Ascending aorta (tissue), 2 donors: ENCODE measurements at regions not wholly inside any gene's neighbourhood (a gene's known extent, or its start where the extent isn't known, plus 50 kb on each side); places are given as distances from the start of the nearest gene placed in this dataset.
"Not testable (repeated sequence)": the region's sequence is repeated elsewhere in the genome, so short reads cannot be mapped to it uniquely, and the experiment has no call there.

Source experiments
- DNase-seq, 2 donors: peaks; one replicate each; pipeline ENCODE4 v3.0.0-alpha.2; 2019; ENCODE audit warnings: low spot score in 2 of 2
- H3K27ac ChIP-seq, 2 donors: fragments of 200-600 bp; sonication (generic); one replicate each; pipeline ENCODE4 v1.5.1; 2016 to 2017; ENCODE audit warnings: mild to moderate bottlenecking in 1 of 2
- H3K27me3 ChIP-seq: fragments of 200-600 bp; sonication (generic); one replicate; pipeline ENCODE4 v1.5.1; 2017
- H3K36me3 ChIP-seq, 2 donors: fragments of 200-600 bp; sonication (generic); one replicate each; pipeline ENCODE4 v1.5.1; 2016
- H3K4me1 ChIP-seq, 2 donors: fragments of 200-600 bp; sonication (generic); one replicate each; pipeline ENCODE4 v1.5.1; 2016 to 2017; ENCODE audit warnings: mild to moderate bottlenecking in 1 of 2
- H3K4me3 ChIP-seq, 2 donors: fragments of 200-600 bp; sonication (generic); one replicate each; pipeline ENCODE4 v1.5.1; 2016 to 2017; ENCODE audit warnings: mild to moderate bottlenecking in 1 of 2
- H3K9me3 ChIP-seq, 2 donors: fragments of 200-600 bp; sonication (generic); one replicate each; pipeline ENCODE4 v1.5.1; 2016
- intact Hi-C: fragments of 100-400 bp; cut with DNase I; formaldehyde crosslinking; loops from one replicate; pipeline ENCODE4 v1.15.1; 2023
- TF ChIP-seq, protein P1 (sequence below), 3 experiments: fragments of 200-600 bp in 2 of 3; fragments of 450-650 bp in 1 of 3; sonication (generic) in 2 of 3; IDR thresholded peaks; one replicate each; pipeline ENCODE4 v1.5.1; 2016 to 2019; ENCODE audit warnings: antibody characterized with exemption in 3 of 3, mild to moderate bottlenecking in 1 of 3, moderate library complexity in 1 of 3

DNA sequence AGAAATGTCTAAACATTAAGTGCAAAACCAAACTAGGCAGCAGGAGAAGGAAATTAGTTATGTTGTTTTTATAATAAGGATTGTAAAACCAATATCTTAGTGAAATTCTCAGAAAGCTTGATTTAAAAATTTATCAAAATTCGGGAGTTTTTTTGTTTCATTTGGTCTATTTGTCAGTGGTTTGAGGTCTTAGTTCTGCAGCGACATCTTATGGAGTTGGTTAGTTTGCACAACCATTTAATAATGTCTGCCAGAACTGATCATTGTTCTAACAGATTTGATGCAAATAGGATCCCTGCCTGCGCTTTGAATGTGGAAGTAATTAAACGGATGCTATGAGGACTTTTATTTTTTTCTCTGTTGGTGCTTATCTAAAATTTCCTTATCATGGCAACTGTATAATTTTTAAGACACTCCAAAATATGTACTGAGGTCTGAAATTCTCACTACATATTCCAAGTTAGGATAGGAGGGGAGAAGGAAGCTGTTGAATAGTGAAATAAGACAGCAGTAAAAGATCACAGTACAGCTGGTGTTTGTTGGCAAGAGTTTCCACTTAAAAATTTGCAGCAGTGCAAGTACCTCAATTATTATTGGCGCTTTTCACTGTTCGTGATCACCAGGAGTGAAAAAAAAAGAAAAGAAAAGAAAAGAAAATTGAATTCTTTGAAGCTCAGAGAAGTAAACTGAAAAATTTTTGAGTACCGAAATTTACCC, 2521.4 kb downstream of the ARAP2 start:
- Histone ChIP-seq H3K36me3 (no peaks in the 10 kb centered on the region), H3K9me3 (no peaks in the 10 kb centered on the region), H3K27me3 (no peaks in the 10 kb centered on the region), H3K4me3 (no peak overlapping the region), H3K27ac (no peak overlapping the region), H3K4me1 (no peaks in the 10 kb centered on the region)
- no peak for DNase-seq
- TF ChIP-seq, protein P1, sequence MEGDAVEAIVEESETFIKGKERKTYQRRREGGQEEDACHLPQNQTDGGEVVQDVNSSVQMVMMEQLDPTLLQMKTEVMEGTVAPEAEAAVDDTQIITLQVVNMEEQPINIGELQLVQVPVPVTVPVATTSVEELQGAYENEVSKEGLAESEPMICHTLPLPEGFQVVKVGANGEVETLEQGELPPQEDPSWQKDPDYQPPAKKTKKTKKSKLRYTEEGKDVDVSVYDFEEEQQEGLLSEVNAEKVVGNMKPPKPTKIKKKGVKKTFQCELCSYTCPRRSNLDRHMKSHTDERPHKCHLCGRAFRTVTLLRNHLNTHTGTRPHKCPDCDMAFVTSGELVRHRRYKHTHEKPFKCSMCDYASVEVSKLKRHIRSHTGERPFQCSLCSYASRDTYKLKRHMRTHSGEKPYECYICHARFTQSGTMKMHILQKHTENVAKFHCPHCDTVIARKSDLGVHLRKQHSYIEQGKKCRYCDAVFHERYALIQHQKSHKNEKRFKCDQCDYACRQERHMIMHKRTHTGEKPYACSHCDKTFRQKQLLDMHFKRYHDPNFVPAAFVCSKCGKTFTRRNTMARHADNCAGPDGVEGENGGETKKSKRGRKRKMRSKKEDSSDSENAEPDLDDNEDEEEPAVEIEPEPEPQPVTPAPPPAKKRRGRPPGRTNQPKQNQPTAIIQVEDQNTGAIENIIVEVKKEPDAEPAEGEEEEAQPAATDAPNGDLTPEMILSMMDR (IDR thresholded peaks at IDR 0.05), result no peak
- intact Hi-C loops, result no loop called here

DNA sequence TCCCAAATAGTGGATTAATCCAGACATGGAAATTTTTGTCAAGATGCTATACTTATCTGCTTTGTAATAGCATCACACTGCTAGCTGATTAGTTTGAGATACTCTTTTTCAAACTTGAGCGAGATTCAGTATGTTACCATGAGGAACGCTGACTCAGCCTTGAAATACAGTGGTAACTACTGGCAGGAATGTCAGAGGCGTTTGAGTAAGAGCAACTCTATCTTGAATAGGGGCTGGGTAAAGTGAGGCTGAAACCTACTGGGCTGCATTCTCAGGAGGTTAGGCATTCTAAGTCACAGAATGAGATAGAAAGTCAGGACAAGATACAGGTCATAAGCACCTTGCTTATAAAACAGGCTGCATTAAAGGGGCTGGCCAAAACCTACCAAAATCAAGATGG, 2519.6 kb downstream of the ARAP2 start:
- TF ChIP-seq, protein P1 (IDR thresholded peaks at IDR 0.05), result no peak
- Histone ChIP-seq H3K4me1 (no peaks in the 10 kb centered on the region), H3K9me3 (no peaks in the 10 kb centered on the region), H3K4me3 (no peak overlapping the region), H3K27ac (no peak overlapping the region), H3K36me3 (no peaks in the 10 kb centered on the region), H3K27me3 (no peaks in the 10 kb centered on the region)
- DNase-seq, result no peak
- intact Hi-C loops, result no loop called here

DNA sequence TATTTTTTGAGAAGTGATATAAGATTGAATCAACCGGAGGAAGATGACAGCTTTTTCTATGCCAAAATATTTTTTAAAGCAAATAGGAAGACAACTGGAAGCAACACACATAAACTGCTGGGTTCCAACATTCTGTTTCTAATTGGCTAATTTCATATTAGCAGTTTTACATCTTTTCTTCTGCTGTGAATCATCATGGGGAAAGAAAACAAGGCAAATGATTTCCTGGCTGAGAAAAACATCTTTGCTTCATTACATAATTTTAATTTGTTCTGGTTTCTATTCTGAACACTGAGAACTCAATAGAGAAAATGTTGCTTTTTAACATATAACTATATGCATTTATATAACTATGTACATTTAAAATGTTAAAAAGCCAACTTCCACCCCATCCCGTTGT, 2518.5 kb downstream of the ARAP2 start:
- TF ChIP-seq, protein P1 (IDR thresholded peaks at IDR 0.05), result no peak
- Histone ChIP-seq H3K27ac (no peak overlapping the region), H3K4me3 (no peak overlapping the region), H3K27me3 (no peaks in the 10 kb centered on the region), H3K4me1 (no peaks in the 10 kb centered on the region), H3K9me3 (no peaks in the 10 kb centered on the region), H3K36me3 (no peaks in the 10 kb centered on the region)
- no peak for DNase-seq
- intact Hi-C loops, result no loop called here

DNA sequence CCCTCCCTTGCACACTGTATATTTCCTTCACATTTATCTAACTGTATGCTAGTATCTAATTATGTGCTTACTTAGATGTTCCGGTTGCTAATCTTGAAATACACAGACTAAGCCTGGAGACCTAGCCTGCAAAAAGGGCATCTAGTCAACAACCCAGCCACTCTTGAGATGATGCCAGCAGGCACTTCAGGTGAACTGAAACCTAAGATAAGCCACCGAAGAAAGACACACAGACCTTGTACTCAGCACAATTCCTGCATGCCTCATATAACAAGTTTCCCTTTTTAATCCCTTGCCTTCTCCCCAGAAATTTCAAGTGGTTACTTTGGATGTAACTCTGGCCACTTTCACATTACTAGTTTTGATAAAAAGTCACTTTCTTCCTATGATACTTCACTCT, 2506.6 kb downstream of the ARAP2 start:
- intact Hi-C loops, result no loop called here
- no peaks in the 10 kb centered on the region for H3K27me3 ChIP-seq
- no peak overlapping the region for H3K4me3 ChIP-seq
- no peaks in the 10 kb centered on the region for H3K4me1 ChIP-seq
- H3K36me3 ChIP-seq, result no peaks in the 10 kb centered on the region
- H3K9me3 ChIP-seq, result no peaks in the 10 kb centered on the region
- H3K27ac ChIP-seq, result no peak overlapping the region
- TF ChIP-seq, protein P1 (IDR thresholded peaks at IDR 0.05), result no peak
- no peak for DNase-seq

DNA sequence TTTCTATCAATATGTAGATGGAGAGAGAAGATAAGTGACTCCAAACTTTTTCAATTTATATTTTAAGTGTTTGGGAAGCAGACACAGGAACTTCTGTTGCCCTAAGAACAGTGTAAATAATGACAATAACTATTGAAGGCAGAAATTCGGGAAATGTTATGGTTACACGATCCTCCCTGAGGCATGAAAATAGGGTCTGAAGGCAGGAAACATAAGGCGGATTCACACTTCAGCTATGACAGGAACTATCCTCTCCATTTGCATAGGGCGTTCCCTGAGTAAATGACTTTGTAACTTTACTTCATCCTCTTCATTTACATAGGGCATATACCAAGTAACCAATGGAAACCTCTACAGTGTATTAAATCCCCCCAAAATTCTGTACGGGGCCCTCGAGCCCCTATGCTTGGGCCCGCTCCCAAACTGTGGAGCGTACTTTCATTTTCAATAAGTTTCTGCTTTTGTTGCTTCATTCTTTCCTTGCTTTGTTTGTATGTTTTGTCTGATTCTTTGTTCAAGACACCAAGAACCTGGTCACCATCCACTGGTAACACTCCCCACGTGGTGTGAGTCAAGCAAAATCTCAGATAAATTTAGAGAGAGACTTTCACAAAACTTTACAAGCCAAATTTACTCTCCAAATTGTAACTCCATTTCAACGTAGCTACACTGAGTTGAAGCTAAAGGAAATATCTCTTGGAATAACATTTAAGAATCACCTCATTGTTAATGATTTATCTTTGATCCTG, 2504.3 kb downstream of the ARAP2 start:
- H3K4me1 ChIP-seq, result no peaks in the 10 kb centered on the region
- no peaks in the 10 kb centered on the region for H3K9me3 ChIP-seq
- H3K27ac ChIP-seq, result no peak overlapping the region
- intact Hi-C loops, result no loop called here
- H3K27me3 ChIP-seq, result no peaks in the 10 kb centered on the region
- no peak overlapping the region for H3K4me3 ChIP-seq
- no peak for DNase-seq
- no peaks in the 10 kb centered on the region for H3K36me3 ChIP-seq
- TF ChIP-seq, protein P1 (IDR thresholded peaks at IDR 0.05), result no peak

DNA sequence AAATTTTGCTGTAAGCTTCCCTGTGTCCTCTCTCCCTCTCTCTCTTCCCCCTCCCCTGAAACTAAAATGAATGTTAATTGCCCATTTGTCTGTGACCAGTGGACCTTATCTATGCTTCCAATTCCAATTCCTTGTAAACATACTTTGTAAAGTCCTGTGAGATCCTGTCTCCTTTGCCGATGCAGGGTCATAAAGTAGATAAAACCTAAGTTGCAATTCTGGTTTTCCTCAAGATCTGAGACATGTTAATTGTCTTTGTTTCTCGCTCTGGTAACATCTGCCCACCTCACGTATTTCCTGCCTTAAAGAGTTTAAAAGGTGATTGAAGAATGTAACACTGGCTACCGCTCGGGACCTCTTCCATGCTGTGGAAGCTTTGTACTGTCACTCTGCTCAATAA, 2503.4 kb downstream of the ARAP2 start:
- intact Hi-C loops, H3K9me3 ChIP-seq, DNase-seq, H3K36me3 ChIP-seq, H3K4me3 ChIP-seq, H3K27me3 ChIP-seq, H3K4me1 ChIP-seq, H3K27ac ChIP-seq: not testable (repeated sequence)
